GM21515 (cell line): ENCODE measurements at regions not wholly inside any gene's neighbourhood (a gene's known extent, or its start where the extent isn't known, plus 50 kb on each side); places are given as distances from the start of the nearest gene placed in this dataset.

Experiments
- ATAC-seq: cut with Tn5 transposase; IDR thresholded peaks from one replicate; pipeline ENCODE4 v1.9.1; 2021; ENCODE audit not compliant: unreplicated experiment

GRCh38 chr5:159638954-159639559 is 277.2 kb upstream of the ADRA1B start:
- no peak for ATAC-seq

- no peak for ATAC-seq
These were observed 276.7 kb upstream of the ADRA1B start for GRCh38 chr5:159639590-159639989.

- no peak for ATAC-seq
These were observed 275.8 kb upstream of the ADRA1B start for GRCh38 chr5:159640446-159640845.

DNA sequence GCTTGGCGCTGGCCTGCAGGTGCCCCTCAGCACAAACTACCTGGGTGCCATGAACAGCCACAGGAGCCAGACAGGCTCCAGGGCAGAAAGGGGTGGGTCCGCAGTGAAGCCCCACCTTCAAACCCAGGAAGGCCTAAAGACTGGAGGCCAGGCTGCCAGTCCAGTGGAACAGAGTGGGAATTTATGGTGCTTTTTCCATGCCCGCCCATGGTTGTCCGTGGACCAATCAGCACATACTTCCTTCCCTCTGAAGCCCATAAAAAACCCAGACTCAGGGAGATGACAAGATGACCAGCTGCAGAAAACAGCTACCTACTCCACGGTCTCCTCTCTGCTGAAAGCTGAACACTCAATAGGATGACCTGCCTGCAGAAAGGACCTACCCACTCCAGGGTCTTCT is 275.4 kb upstream of the ADRA1B start:
- ATAC-seq = no peak

DNA sequence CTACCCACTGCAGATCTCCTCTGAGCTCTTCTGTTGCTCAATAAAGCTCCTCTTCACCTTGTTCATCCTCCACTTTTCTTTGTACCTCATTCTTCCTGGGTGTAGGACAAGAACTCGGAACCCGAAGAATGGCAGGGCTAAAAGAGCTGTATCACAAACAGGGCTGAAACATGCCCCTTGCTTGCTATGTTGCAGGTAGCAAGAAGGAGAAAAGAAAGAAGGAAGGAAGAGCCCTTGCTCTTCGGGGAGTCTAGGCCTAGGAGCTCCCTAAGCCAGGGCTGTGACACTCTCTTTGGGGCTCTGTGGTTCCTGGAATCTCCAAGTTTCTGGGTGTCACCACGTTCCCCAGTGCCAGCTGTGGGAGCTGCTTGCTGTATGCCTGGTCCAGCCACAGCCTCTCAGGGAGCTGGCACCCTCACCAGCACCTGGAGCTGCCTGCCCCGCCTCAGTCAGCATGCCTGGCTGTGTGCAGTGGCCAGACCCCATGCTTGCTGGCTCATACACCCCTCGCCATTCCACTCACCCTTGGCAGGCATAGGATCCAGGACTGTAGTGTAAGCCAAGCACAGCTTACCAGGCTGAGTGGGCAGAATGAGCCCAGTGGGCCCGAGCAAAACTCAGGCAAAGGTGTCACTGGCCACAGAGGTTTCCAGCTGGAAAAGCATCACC is 274.8 kb upstream of the ADRA1B start:
- ATAC-seq = no peak

DNA sequence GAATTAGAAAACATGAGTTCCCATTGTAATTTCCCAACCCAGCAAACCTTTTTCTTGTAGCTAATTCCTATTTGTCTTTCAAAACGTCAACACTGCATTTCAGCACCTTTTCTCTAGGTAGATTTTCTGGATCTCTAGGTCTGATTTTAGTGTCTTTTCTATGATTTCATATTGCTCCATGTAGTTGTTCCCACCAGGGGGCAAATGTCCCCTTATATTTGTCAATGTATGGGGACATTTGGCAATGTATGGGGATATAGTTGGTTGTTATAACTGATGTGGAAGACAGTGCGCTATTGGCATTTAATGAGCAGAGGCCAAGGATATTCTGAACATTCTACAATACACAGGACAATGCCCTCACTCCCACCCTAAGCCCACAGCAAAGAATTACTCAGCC is 273.9 kb upstream of the ADRA1B start:
- no peak for ATAC-seq

DNA sequence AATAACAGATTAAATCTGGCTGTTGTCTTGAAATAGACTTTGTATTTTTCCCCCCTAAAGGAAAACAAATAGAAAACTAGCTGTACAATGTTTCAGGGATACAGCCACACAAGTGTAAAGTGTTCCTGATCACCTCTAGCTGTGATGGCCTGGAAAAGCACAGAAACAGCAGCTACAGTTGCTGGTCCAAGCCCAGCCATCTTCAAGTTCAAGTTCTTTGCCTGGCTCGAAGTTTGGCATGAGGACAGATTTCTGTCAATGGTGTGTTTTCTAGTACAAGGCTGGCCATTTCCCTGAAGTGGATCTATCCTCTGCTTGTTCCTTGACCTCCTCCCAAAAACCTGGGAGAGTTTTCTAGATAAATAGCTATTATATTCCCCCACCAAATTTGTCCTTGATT is 272.2 kb upstream of the ADRA1B start:
- no peak for ATAC-seq

DNA sequence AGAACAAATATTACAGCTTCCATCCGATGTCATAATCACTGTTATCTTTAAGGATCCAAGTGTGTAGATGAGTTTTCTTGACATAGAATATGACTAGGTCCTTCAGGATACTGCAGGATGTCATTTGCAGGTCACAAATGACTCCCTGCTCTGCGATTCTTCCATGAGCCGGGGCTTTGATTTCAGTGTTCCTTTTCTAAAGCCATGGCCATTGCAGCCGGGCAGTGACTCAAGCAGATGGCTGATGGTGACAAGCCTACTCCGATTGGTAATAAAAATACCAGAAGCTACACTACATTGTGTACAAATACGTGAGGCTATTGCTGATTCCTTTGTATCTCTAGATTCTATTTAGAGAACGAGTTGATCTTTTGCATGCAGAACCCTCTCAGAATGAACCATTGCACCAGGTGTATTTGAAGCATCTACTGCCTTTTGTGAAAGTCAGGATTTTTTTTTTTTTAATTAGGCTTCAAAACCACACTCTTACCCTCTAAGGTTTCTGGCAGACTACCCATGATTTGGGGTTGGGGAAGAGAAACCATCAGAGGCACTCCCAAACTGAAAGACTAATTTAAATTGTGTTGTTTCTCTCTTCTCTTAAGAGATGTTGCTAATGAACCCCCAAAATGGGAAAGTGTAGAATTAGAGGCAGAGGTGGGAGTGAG is 271.0 kb upstream of the ADRA1B start:
- ATAC-seq = no peak

DNA sequence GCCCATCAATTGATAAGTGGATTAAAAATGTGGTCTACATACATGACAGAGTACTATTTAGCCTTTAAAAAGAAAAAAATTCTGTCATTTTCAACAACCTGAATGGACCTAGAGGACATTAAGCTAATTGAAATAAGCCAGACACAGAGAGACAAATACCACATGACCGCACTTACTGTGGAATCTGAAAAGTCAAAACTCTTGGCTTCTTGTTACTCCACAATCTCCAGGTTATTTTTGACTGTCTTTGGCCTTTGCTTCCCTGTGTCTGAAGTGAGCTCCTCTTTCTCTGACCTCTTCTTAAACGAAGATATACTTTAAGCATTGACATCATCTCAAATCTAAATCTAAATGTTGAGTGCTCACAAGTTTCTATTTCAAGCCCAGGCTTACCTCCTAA is 265.5 kb upstream of the ADRA1B start:
- ATAC-seq = no peak

GRCh38 chr5:159655757-159656409 is 260.4 kb upstream of the ADRA1B start:
- no peak for ATAC-seq

- ATAC-seq = no peak
These were observed 259.0 kb upstream of the ADRA1B start for GRCh38 chr5:159657298-159657697.

DNA sequence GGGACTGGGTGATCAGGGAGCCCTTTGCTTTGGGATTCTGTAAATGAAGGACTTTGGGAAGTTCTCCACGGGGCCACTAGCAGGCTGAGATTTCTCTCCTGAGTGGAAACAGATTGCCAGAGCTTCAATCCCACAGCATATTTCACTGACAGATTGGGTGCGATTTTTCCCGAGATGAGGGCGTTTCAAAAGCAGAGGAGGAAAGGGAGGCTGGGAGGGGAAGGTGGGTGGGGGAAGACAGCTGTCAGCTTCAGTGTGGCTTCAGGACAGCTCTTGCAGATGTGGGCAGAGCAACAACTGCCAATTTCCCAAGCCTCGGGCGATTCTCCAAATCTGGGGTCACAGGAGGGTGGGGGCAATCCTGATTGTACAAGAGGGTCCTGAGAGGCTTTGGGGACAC is 258.5 kb upstream of the ADRA1B start:
- ATAC-seq = no peak

GRCh38 chr5:159658266-159658925 is 257.9 kb upstream of the ADRA1B start:
- no peak for ATAC-seq

GRCh38 chr5:159660401-159660800 is 255.9 kb upstream of the ADRA1B start:
- no peak for ATAC-seq

DNA sequence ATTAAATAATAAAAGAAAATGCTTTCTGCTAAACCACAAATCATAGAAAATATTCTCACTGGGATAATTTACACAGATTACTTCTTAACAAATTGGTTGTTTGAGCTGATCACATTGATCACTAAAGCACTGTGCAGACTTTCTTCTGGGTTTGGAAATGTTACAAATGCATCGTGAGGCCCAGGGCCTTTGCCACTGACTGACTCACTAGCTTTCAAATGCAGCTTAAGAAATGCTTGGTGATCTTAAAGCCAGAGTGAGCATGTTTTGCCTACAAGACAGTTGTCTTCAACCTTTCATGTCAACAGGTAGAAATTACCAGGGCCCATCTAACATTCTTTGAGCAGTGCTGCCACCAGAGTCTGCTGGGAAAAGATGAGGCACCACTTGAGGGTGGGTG is 252.3 kb upstream of the ADRA1B start:
- ATAC-seq = no peak

DNA sequence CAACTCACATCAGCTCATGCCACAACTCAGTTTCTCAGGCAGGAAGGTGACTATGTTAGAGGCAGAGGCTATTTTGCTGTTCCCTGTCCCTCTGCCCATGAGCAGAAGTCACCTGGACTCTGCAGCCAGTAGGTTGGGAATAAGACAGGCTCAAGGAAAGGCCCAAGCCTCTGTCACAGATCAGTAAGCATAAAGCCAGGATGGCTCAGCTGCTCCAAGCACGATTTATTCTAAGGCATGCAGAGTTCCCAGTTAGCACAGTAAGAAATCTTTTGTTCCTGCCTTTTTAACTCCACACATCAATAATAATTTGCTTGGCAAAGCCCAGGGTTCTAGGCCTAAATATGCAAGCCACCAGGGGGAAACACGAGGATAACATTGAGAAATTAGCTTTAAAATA is 249.0 kb upstream of the ADRA1B start:
- ATAC-seq = no peak

GRCh38 chr5:159668556-159668955 is 247.7 kb upstream of the ADRA1B start:
- ATAC-seq = no peak

- ATAC-seq = no peak
These were observed 246.7 kb upstream of the ADRA1B start for GRCh38 chr5:159669559-159669958.

DNA sequence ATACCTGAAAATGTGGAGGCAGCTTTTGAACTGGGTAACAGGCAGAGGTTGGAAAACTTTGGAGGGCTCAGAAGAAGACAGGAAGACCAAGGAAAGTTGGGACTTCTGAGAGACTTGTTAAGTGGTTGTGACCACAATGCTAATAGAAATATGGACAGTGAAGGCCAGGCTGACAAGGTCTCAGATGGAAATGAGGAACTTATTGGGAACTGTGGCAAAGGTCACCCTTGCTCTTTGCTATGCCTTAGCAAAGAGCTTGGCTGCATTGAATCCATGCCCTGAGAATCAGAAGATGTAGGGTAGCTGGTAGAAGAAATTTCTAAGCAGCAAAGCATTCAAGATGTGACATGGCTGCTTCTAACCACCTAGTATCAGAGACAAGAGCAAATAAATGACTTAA is 244.4 kb upstream of the ADRA1B start:
- ATAC-seq = no peak

DNA sequence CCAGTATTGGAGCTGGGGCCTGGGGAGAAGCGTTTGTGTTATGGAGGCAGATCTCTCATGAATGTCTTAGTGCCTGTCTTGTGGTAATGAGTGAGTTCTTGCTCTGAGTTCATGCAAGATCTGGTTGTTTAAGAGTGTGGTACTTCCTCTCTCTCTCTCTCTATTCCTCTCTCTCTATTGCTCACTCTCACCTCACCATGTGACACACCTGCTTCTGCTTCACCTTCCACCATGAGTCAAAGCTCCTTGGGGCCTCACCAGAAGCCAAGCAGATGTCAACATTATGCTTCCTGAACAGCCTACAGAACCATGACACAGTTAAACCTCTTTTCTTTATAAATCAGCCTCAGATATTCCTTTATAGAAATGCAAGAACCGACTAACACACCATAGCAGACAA is 242.7 kb upstream of the ADRA1B start:
- no peak for ATAC-seq

- no peak for ATAC-seq
These were observed 237.5 kb upstream of the ADRA1B start for GRCh38 chr5:159678657-159679392.
